IMR-90 (cell line): ENCODE measurements at regions not wholly inside any gene's neighbourhood (a gene's known extent, or its start where the extent isn't known, plus 50 kb on each side); places are given as distances from the start of the nearest gene placed in this dataset.

ENCODE experiments used
- ATAC-seq: fragments of 200-7000 bp; cut with Tn5 transposase; 2 replicates; pipeline ENCODE4 v1.9.1; 2020; ENCODE audit warnings: low read depth, mild to moderate bottlenecking, moderate library complexity
- BruUV-seq: library from RNA; stranded (reverse); fragments of 400-500 nt; replicated peaks from 2 replicates; lab custom pipeline; 2021; lab: Mats Ljungman, UMichigan
- CTCF ChIA-PET: fragments of 300-600 bp; formaldehyde crosslinking; extraction: SDS; loops from one replicate; lab custom pipeline; 2021; ENCODE audit warnings: antibody characterized with exemption; lab: Yijun Ruan, JAX
- POLR2A ChIA-PET: fragments of 300-600 bp; sonication (Branson Sonifier 250); formaldehyde crosslinking; loops from one replicate; lab custom pipeline; 2022; ENCODE audit warnings: antibody characterized with exemption; ENCODE audit not compliant: unreplicated experiment; lab: Charles Lee
- DNase-seq: peaks from one replicate; pipeline ENCODE4 v3.0.0; 2013
- H2AFZ ChIP-seq: replicated peaks from 2 replicates; pipeline ENCODE3; 2013; ENCODE audit warnings: low read length, mild to moderate bottlenecking; ENCODE audit not compliant: poor library complexity
- H2AK5ac ChIP-seq: 2 replicates; pipeline ENCODE4 v1.6.1; 2013; ENCODE audit warnings: low read depth, low read length, inconsistent platforms
- H2AK9ac ChIP-seq: replicated peaks from 2 replicates; pipeline ENCODE3; 2013; ENCODE audit warnings: mild to moderate bottlenecking, low read depth, low read length, moderate library complexity; ENCODE audit not compliant: poor library complexity
- H2BK120ac ChIP-seq: 2 replicates; pipeline ENCODE4 v1.6.1; 2013; ENCODE audit warnings: low read depth, low read length, inconsistent platforms
- H2BK15ac ChIP-seq: 3 replicates; pipeline ENCODE4 v1.6.1; 2013; ENCODE audit warnings: low read depth, low read length, inconsistent platforms
- H2BK20ac ChIP-seq: 2 replicates; pipeline ENCODE4 v1.6.1; 2013; ENCODE audit warnings: low read depth, mild to moderate bottlenecking, inconsistent platforms, low read length, moderate library complexity
- H2BK5ac ChIP-seq: 2 replicates; pipeline ENCODE4 v1.6.1; 2013; ENCODE audit warnings: mild to moderate bottlenecking, low read depth, low read length, inconsistent platforms; ENCODE audit not compliant: poor library complexity, severe bottlenecking
- H3K14ac ChIP-seq: replicated peaks from 2 replicates; pipeline ENCODE4 v1.6.1; 2013; ENCODE audit warnings: low read depth, low read length, inconsistent platforms
- H3K18ac ChIP-seq: 2 replicates; pipeline ENCODE4 v1.6.1; 2013; ENCODE audit warnings: low read depth, low read length, control low read depth
- H3K23ac ChIP-seq: 2 replicates; pipeline ENCODE4 v1.6.1; 2013; ENCODE audit warnings: low read depth, low read length, inconsistent platforms
- H3K27ac ChIP-seq: 2 replicates; pipeline ENCODE4 v1.5.1; 2013; ENCODE audit warnings: mild to moderate bottlenecking, control low read depth, low read length; ENCODE audit not compliant: insufficient read depth
- H3K27me3 ChIP-seq: 2 replicates; pipeline ENCODE4 v1.6.1; 2013; ENCODE audit warnings: low read length; ENCODE audit not compliant: control insufficient read depth, insufficient read depth
- H3K36me3 ChIP-seq: 2 replicates; pipeline ENCODE4 v1.6.1; 2013; ENCODE audit warnings: low read length, mixed read lengths; ENCODE audit not compliant: control insufficient read depth, insufficient read depth
- H3K4ac ChIP-seq: 2 replicates; pipeline ENCODE4 v1.6.1; 2013; ENCODE audit warnings: low read depth, low read length, inconsistent platforms
- H3K4me1 ChIP-seq: 2 replicates; pipeline ENCODE4 v1.6.1; 2013; ENCODE audit warnings: low read length, mixed read lengths; ENCODE audit not compliant: control insufficient read depth, insufficient read depth
- H3K4me2 ChIP-seq: 2 replicates; pipeline ENCODE4 v1.6.1; 2013; ENCODE audit warnings: low read depth, mild to moderate bottlenecking, control low read depth, low read length, moderate library complexity
- H3K4me3 ChIP-seq: 2 replicates; pipeline ENCODE4 v1.5.1; 2013; ENCODE audit warnings: low read depth, mild to moderate bottlenecking, control low read depth, low read length, moderate library complexity; ENCODE audit not compliant: insufficient read depth
- H3K56ac ChIP-seq: 2 replicates; pipeline ENCODE4 v1.6.1; 2013; ENCODE audit warnings: low read length, inconsistent platforms; ENCODE audit not compliant: insufficient read depth; ENCODE audit errors: extremely low read depth
- H3K79me1 ChIP-seq, 2 experiments: 2 replicates each; pipeline ENCODE4 v1.6.1; 2013; ENCODE audit warnings: low read length in 2 of 2, inconsistent platforms in 1 of 2, low read depth in 1 of 2
- H3K9ac ChIP-seq: 2 replicates; pipeline ENCODE4 v1.6.1; 2013; ENCODE audit warnings: low read depth, low read length, control low read depth
- H3K9me1 ChIP-seq: 2 replicates; pipeline ENCODE4 v1.6.1; 2013; ENCODE audit warnings: low read length, inconsistent platforms; ENCODE audit not compliant: insufficient read depth
- H3K9me3 ChIP-seq: 2 replicates; pipeline ENCODE4 v1.6.1; 2013; ENCODE audit warnings: low read length; ENCODE audit not compliant: control insufficient read depth, insufficient read depth
- H4K20me1 ChIP-seq: 2 replicates; pipeline ENCODE4 v1.6.1; 2013; ENCODE audit warnings: low read length, inconsistent platforms; ENCODE audit not compliant: insufficient read depth
- H4K5ac ChIP-seq: 2 replicates; pipeline ENCODE4 v1.6.1; 2013; ENCODE audit warnings: mild to moderate bottlenecking, low read depth, low read length, control low read depth
- H4K8ac ChIP-seq, 2 experiments: 2 replicates each; pipeline ENCODE4 v1.6.1; 2013; ENCODE audit warnings: low read depth in 2 of 2, low read length in 2 of 2, control low read depth in 1 of 2, inconsistent platforms in 1 of 2
- H4K91ac ChIP-seq: 2 replicates; pipeline ENCODE4 v1.6.1; 2013; ENCODE audit warnings: low read depth, low read length, inconsistent platforms; ENCODE audit not compliant: insufficient read depth
- BHLHE40 ChIP-seq: fragments of 150-350 bp; IDR thresholded peaks from 2 replicates; pipeline ENCODE4 v1.6.1; 2016; ENCODE audit warnings: mild to moderate bottlenecking, low read depth, low read length
- CEBPB ChIP-seq: IDR thresholded peaks from 2 replicates; pipeline ENCODE4 v1.6.1; 2012; ENCODE audit warnings: low read depth, low read length, improper control_type of control experiment
- CHD1 ChIP-seq: IDR thresholded peaks from 2 replicates; pipeline ENCODE4 v1.6.1; 2012; ENCODE audit warnings: low read depth, low read length, improper control_type of control experiment
- CTCF ChIP-seq: conservative IDR thresholded peaks from 2 replicates; pipeline ENCODE4 v1.5.1; 2012; ENCODE audit warnings: mild to moderate bottlenecking, low read depth, low read length, improper control_type of control experiment
- FOS ChIP-seq: fragments of 150-350 bp; IDR thresholded peaks from 2 replicates; pipeline ENCODE4 v1.6.1; 2016; ENCODE audit warnings: low read depth, low read length
- MAFK ChIP-seq: IDR thresholded peaks from 2 replicates; pipeline ENCODE4 v1.6.1; 2012; ENCODE audit warnings: low read depth, low read length, improper control_type of control experiment
- MAZ ChIP-seq: IDR thresholded peaks from 2 replicates; pipeline ENCODE4 v1.6.1; 2012; ENCODE audit warnings: low read depth, mild to moderate bottlenecking, low read length, improper control_type of control experiment, moderate library complexity, borderline replicate concordance
- MXI1 ChIP-seq: IDR thresholded peaks from 2 replicates; pipeline ENCODE4 v1.6.1; 2012; ENCODE audit warnings: low read depth, mild to moderate bottlenecking, low read length, moderate library complexity, borderline replicate concordance
- NFE2L2 ChIP-seq: fragments of 150-350 bp; IDR thresholded peaks from 2 replicates; pipeline ENCODE4 v1.6.1; 2016; ENCODE audit warnings: low read depth, mild to moderate bottlenecking, low read length
- POLR2A ChIP-seq: IDR thresholded peaks from 2 replicates; pipeline ENCODE4 v1.6.1; 2012; ENCODE audit warnings: mild to moderate bottlenecking, low read depth, low read length
- RAD21 ChIP-seq: IDR thresholded peaks from 2 replicates; pipeline ENCODE4 v1.6.1; 2012; ENCODE audit warnings: low read length, improper control_type of control experiment
- RCOR1 ChIP-seq: IDR thresholded peaks from 2 replicates; pipeline ENCODE4 v1.6.1; 2012; ENCODE audit warnings: mild to moderate bottlenecking, low read length, improper control_type of control experiment; ENCODE audit not compliant: insufficient replicate concordance
- RFX5 ChIP-seq: IDR thresholded peaks from 2 replicates; pipeline ENCODE4 v1.8.0; 2012; ENCODE audit warnings: low read depth, mild to moderate bottlenecking, low read length, moderate library complexity
- SMC3 ChIP-seq: fragments of 150-350 bp; IDR thresholded peaks from 2 replicates; pipeline ENCODE4 v1.6.1; 2016; ENCODE audit warnings: low read depth, mild to moderate bottlenecking, antibody characterized with exemption, low read length, moderate library complexity
- USF2 ChIP-seq: fragments of 150-350 bp; IDR thresholded peaks from 2 replicates; pipeline ENCODE4 v1.6.1; 2017; ENCODE audit warnings: mild to moderate bottlenecking, antibody characterized with exemption, low read length, low read depth
- WGBS, 2 experiments: methylation state at CpG; one replicate each; pipeline versions ENCODE4 v1.1.5 to v1.1.7; 2013; ENCODE audit warnings: missing lambda C conversion rate in 2 of 2; ENCODE audit not compliant: insufficient read length in 1 of 2; ENCODE audit errors: extremely low coverage in 2 of 2; 5-methylcytosine and 5-hydroxymethylcytosine counted together
- dilution Hi-C: fragments of 300-500 bp; cut with HindIII; formaldehyde crosslinking; loops from one replicate; pipeline ENCODE4 v1.14.3; 2018; ENCODE audit warnings: low sequenced_read_pairs; ENCODE audit not compliant: unreplicated experiment
- in situ Hi-C: fragments of 300-500 bp; cut with MboI; formaldehyde crosslinking; loops from 3 replicates; pipeline ENCODE4 v1.14.3; 2019; ENCODE audit warnings: low sequenced_read_pairs, inconsistent platforms, mixed read lengths
- intact Hi-C: fragments of 100-400 bp; cut with micrococcal nuclease; formaldehyde crosslinking; loops from 2 replicates; pipeline ENCODE4 v1.10.0; 2022
- TF ChIP-seq, protein P1 (sequence below): fragments of 150-350 bp; IDR thresholded peaks from 2 replicates; pipeline ENCODE4 v1.6.1; 2016; ENCODE audit warnings: low read depth, mild to moderate bottlenecking, low read length, moderate library complexity, borderline replicate concordance

DNA sequence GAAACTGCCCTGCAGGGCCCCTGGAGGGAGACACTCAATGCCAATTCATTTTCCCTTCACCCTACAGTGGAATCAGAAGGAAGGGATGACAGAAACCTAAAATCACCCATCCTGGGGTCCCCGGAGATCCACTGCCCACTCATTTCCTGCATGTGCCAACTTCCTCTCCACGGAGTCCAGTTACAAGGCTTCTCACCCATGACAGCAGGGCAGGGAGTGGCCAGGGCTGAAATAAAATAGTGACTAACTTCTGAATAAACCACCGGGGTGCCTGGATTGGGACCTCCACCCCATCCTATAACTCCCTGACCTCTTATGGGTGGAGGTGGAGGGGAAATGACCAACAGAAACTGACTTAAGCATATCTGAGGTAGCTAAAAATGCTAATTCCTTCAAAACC is 362.3 kb downstream of the MAFB start:
- Histone ChIP-seq H2AFZ (no peak overlapping the region), H2BK20ac (no peak overlapping the region), H3K9me3 (no peaks in the 10 kb centered on the region), H3K4ac (no peak overlapping the region), H3K9ac (no peak overlapping the region), H3K9me1 (no peaks in the 10 kb centered on the region), H3K36me3 (no peaks in the 10 kb centered on the region), H4K20me1 (no peaks in the 10 kb centered on the region), H4K91ac (no peak overlapping the region), H3K56ac (no peak overlapping the region), H3K4me3 (no peak overlapping the region), H3K79me1 (no peaks in the 10 kb centered on the region), H3K23ac (no peak overlapping the region), H2BK15ac (no peak overlapping the region), H3K27ac (no peak overlapping the region), H4K8ac (no peak overlapping the region), H2AK5ac (no peak overlapping the region), H3K14ac (no peak overlapping the region), H2AK9ac (no peak overlapping the region), H2BK5ac (no peak overlapping the region), H2BK120ac (no peak overlapping the region), H3K4me1 (no peaks in the 10 kb centered on the region), H3K27me3 (no peaks in the 10 kb centered on the region), H3K4me2 (no peak overlapping the region), H3K18ac (no peak overlapping the region), H4K5ac (no peak overlapping the region)
- ChIA-PET CTCF (no interaction called here), POLR2A (no interaction called here)
- no peak for TF ChIP-seq MXI1
- TF ChIP-seq CTCF = no peak
- TF ChIP-seq BHLHE40 = no peak
- TF ChIP-seq CHD1 = no peak
- TF ChIP-seq POLR2A = no peak
- TF ChIP-seq MAZ = no peak
- no peak for TF ChIP-seq CEBPB
- TF ChIP-seq MAFK = no peak
- TF ChIP-seq SMC3 = no peak
- TF ChIP-seq, protein P1, sequence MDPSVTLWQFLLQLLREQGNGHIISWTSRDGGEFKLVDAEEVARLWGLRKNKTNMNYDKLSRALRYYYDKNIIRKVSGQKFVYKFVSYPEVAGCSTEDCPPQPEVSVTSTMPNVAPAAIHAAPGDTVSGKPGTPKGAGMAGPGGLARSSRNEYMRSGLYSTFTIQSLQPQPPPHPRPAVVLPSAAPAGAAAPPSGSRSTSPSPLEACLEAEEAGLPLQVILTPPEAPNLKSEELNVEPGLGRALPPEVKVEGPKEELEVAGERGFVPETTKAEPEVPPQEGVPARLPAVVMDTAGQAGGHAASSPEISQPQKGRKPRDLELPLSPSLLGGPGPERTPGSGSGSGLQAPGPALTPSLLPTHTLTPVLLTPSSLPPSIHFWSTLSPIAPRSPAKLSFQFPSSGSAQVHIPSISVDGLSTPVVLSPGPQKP = no peak
- no peak for TF ChIP-seq NFE2L2
- no peak for TF ChIP-seq FOS
- TF ChIP-seq RCOR1 = no peak
- TF ChIP-seq USF2 = no peak
- TF ChIP-seq RFX5 = no peak
- TF ChIP-seq RAD21 = no peak
- in situ Hi-C loops = no loop called here
- intact Hi-C loops = no loop called here
- no peak for DNase-seq
- dilution Hi-C loops = no loop called here
- ATAC-seq = no peak
- no CpG with 5 or more reads among the region's 3 CpGs for WGBS, 2 experiments
- BruUV-seq = no TSS peak
